Astrocyte of the spinal cord (primary cell): ENCODE measurements at regions not wholly inside any gene's neighbourhood (a gene's known extent, or its start where the extent isn't known, plus 50 kb on each side); places are given as distances from the start of the nearest gene placed in this dataset.
"Not testable (repeated sequence)": the region's sequence is repeated elsewhere in the genome, so short reads cannot be mapped to it uniquely, and the experiment has no call there.

Experiments
- DNase-seq: peaks from one replicate; pipeline ENCODE4 v3.0.0; 2011; ENCODE audit warnings: low read depth, low spot score
- H3K4me3 ChIP-seq: 2 replicates; pipeline ENCODE4 v1.5.1; 2011; ENCODE audit warnings: low read depth, mild to moderate bottlenecking, low read length, moderate library complexity
- CTCF ChIP-seq: IDR thresholded peaks from 2 replicates; pipeline ENCODE4 v1.5.1; 2012; ENCODE audit warnings: low read depth, mild to moderate bottlenecking, low read length, inconsistent platforms
- in situ Hi-C: cut with HindIII; loops from 2 replicates; pipeline ENCODE4 v1.10.0; 2017; ENCODE audit warnings: low sequenced_read_pairs

- in situ Hi-C loops, result no loop called here
- no peak overlapping the region for H3K4me3 ChIP-seq
- no peak for TF ChIP-seq CTCF
- DNase-seq, result no peak
Observed at GRCh38 chr22:22164541-22165272, 79.9 kb upstream of the VPREB1 start.

- in situ Hi-C loops, result no loop called here
- no peak for DNase-seq
- TF ChIP-seq CTCF, result no peak
- H3K4me3 ChIP-seq, result no peak overlapping the region
Observed at GRCh38 chr22:22161924-22162851, 82.4 kb upstream of the VPREB1 start.

DNA sequence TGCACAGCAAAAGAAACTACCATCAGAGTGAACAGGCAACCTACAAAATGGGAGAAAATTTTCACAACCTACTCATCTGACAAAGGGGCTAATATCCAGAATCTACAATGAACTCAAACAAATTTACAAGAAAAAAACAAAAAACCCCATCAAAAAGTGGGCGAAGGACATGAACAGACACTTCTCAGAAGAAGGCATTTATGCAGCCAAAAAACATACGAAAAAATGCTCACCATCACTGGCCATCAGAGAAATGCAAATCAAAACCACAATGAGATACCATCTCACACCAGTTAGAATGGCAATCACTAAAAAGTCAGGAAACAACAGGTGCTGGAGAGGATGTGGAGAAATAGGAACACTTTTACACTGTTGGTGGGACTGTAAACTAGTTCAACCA, 83.8 kb upstream of the VPREB1 start:
- H3K4me3 ChIP-seq, in situ Hi-C loops, DNase-seq: not testable (repeated sequence)

DNA sequence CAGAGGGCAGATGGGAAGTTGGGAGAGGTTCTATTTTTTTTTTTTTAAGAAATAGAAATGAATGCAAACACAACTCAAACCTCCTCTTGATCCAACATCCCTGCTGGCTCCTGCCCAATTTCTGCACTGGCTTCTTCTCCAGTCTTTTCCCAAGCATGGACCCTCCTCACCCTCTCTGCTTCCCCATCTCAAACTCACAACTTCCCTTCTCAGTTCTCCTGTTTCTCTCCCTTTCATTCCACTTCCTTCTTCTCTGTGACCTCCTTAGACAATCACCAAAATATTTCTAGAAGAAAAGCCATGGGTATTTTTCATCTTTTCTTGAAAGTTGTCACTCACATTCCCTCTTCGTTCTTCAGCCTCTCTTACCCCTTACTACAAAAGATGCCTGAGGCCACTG, 85.2 kb upstream of the VPREB1 start:
- no peak overlapping the region for H3K4me3 ChIP-seq
- DNase-seq, result no peak
- TF ChIP-seq CTCF, result no peak
- in situ Hi-C loops, result no loop called here

DNA sequence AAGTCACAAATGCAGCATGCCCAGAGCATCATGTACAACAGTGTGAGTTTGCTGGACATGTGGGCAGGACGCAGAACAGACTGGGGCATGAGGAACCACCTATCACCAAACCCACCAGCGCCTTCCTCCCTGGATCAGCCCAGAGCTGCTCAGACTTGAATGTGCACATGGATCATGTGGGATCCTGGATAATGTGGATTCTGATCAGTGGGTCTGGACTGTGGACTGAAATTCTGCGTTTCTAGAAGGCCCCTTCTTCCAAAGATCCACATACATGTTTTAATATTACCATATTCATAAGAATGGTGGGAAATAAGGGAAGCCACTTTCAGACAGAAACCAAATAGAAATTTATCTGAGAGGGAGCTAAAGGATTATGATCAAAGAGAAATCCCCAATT, 85.6 kb upstream of the VPREB1 start:
- in situ Hi-C loops, result no loop called here
- H3K4me3 ChIP-seq, result no peak overlapping the region
- no peak for TF ChIP-seq CTCF
- DNase-seq, result no peak

GRCh38 chr22:22158207-22158816, 86.3 kb upstream of the VPREB1 start:
- in situ Hi-C loops, result no loop called here
- TF ChIP-seq CTCF, result no peak
- no peak for DNase-seq
- no peak overlapping the region for H3K4me3 ChIP-seq
